ENCODE measurements at regions not wholly inside any gene's neighbourhood (a gene's known extent, or its start where the extent isn't known, plus 50 kb on each side); places are given as distances from the start of the nearest gene placed in this dataset.

GRCh38 chr2:221308507-221309066, 263.5 kb downstream of the EPHA4 start:
- no peak for TF ChIP-seq CTCF (IDR thresholded peaks at IDR 0.05)
- no peak for DNase-seq (ENCODE audit: low spot score)
- no peak for ATAC-seq (ENCODE audit: low FRiP score)

- no peak for ATAC-seq (ENCODE audit: low FRiP score)
These were observed 262.1 kb downstream of the EPHA4 start for GRCh38 chr2:221309892-221310583.

GRCh38 chr2:221310730-221311129, 261.4 kb downstream of the EPHA4 start:
- no peak for TF ChIP-seq CTCF (IDR thresholded peaks at IDR 0.05)
- ATAC-seq (ENCODE audit: low FRiP score) (no peak), DNase-seq (ENCODE audit: low spot score) (no peak)

More at GRCh38 chr2:221309892-221310583, 262.1 kb downstream of the EPHA4 start:
- no peak for TF ChIP-seq CTCF (IDR thresholded peaks at IDR 0.05)
- no peak for DNase-seq (ENCODE audit: low spot score)

GRCh38 chr2:221312634-221313033, 259.5 kb downstream of the EPHA4 start:
- DNase-seq (ENCODE audit: low spot score) = no peak
- no peak for ATAC-seq (ENCODE audit: low FRiP score)
- no peak for TF ChIP-seq CTCF (IDR thresholded peaks at IDR 0.05)

GRCh38 chr2:221314786-221315185, 257.3 kb downstream of the EPHA4 start:
- DNase-seq (ENCODE audit: low spot score) (no peak), ATAC-seq (ENCODE audit: low FRiP score) (no peak)
- no peak for TF ChIP-seq CTCF (IDR thresholded peaks at IDR 0.05)

GRCh38 chr2:221318376-221319130, 253.6 kb downstream of the EPHA4 start:
- no peak for TF ChIP-seq CTCF (IDR thresholded peaks at IDR 0.05)
- no peak for ATAC-seq (ENCODE audit: low FRiP score)

More at GRCh38 chr2:221318376-221319130, 253.6 kb downstream of the EPHA4 start:
- DNase-seq (ENCODE audit: low spot score) = no peak

All from omental fat pad (tissue), 3 donors.